Activated CD4-positive, alpha-beta T cell treated with anti-CD3 and anti-CD28 coated beads, Interleukin-2, Interleukin-6, amounts not matched to agents 100 ng/mL and 50 ng/mL, durations not matched to agents 16 hours and 8 hours (primary cell): ENCODE measurements at regions not wholly inside any gene's neighbourhood (a gene's known extent, or its start where the extent isn't known, plus 50 kb on each side); places are given as distances from the start of the nearest gene placed in this dataset.
"Not testable (repeated sequence)": the region's sequence is repeated elsewhere in the genome, so short reads cannot be mapped to it uniquely, and the experiment has no call there.

Experiments used
- DNase-seq: peaks from one replicate; pipeline ENCODE4 v3.0.0-alpha.2; 2020

- not testable (repeated sequence) for DNase-seq
These were observed 54.0 kb downstream of the CYP26A1 start for GRCh38 chr10:93127642-93128215.

GRCh38 chr10:93131986-93132385 lies 58.3 kb downstream of the CYP26A1 start:
- DNase-seq: no peak

- no peak for DNase-seq
These were observed 64.6 kb downstream of the CYP26A1 start for GRCh38 chr10:93138113-93138870.

- DNase-seq: no peak
These were observed 65.5 kb downstream of the CYP26A1 start for GRCh38 chr10:93139059-93139655.

GRCh38 chr10:93142534-93142933 lies 68.8 kb downstream of the CYP26A1 start:
- DNase-seq: no peak

DNA sequence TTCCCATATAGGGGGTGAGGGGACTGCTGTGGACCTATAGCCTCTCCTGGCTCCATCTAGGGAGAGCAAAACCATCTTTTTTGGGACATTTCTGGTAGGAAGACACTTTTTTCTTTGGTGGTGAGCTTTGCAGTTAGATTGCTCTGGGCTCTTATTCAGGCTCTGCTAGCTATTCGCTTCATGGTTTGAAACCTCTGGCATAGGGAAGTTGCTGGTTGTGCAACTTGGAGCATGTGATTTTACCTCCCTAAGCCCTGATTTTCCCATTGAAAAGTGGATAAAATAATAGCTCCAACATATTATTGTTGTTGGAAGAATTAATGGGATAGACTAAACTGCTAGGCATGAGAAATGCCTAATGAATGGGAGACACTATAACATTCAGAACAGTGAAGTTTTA lies 69.6 kb downstream of the CYP26A1 start:
- DNase-seq: no peak

- DNase-seq: no peak
These were observed 72.6 kb downstream of the CYP26A1 start for GRCh38 chr10:93146336-93146735.

DNA sequence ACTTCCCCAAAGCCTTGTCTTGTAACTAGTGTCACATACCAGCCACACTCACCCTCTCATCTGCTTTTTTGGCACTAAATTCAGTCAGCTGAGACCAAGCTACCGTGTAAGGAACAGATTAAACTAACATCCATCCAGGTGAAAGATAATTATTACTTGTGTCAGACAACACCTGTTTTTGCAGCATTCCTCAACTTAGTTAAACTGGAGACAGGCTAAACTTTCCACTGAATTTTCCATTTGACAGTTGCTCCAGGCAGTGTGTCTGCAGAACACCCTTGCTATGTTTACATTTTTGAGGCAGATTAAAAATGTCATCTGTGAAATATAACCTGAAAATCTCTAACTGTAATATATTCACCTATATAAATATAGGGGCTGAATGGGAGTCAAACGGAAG lies 73.6 kb downstream of the CYP26A1 start:
- DNase-seq: no peak

GRCh38 chr10:93148476-93148875 lies 74.8 kb downstream of the CYP26A1 start:
- no peak for DNase-seq

DNA sequence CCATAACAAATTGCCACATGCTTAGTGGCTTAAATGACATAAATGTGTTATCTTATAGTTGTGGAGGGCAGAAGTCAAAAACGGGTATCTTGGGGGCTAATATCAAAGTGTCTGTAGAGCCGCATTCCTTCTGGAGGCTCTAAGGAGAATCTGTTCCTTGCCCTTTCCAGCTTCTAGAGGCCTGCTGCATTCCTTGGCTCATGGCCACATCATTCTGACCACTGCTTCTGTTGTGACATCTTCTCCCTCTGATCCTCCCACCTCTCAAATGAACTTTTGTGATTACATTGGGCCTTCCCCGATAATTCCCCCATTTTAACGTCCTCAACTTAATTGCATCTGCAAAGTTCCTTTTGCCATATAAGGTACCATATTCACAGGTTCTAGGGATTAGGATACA lies 76.1 kb downstream of the CYP26A1 start:
- no peak for DNase-seq

DNA sequence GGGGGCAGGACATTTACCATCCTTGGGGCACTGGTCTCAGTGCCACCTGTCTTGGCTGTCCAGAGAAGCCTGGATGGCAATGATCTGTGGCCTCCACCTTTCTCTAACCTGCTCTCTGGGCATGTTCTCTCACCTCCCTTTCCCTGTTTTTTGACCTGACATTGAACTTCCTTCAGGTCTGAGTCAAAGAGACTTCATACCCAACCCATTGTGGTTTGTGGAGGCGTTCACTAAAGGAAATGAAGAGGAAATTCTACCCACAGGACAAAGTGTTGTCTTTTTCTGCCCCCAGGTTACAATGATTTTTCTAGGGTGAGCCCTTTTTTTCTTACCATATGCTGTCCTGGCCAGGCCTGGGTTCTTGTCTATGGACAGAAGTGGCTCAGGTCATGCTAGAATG lies 76.6 kb downstream of the CYP26A1 start:
- peak; percentile 14 for DNase-seq

DNA sequence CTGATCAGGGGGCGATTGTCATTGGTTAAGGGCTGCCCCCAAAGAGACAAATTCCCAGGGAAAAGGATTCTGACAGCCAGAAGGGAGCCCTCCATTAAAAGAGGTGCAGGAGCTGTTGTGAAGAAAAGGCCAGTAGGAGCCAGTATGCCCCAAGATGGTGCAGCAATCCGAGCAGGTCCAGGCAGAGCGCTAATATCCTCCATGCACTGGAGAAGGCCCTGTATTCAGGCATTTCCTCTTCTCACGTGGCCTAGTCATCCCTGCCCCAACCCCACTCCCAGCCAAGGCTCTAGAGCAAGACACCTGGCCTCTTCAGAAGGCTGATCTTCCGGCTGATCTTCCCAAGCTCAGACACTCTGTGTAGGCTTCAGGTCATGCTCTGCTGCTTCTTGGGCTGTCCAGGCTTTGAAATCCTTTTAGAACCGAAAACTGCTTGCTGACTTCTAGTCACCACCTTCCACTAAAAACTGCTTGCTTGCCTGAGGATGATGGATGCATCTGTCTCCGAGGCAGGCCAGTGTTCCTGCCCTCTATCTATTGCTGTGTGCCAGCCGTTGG lies 77.4 kb downstream of the CYP26A1 start:
- no peak for DNase-seq

DNA sequence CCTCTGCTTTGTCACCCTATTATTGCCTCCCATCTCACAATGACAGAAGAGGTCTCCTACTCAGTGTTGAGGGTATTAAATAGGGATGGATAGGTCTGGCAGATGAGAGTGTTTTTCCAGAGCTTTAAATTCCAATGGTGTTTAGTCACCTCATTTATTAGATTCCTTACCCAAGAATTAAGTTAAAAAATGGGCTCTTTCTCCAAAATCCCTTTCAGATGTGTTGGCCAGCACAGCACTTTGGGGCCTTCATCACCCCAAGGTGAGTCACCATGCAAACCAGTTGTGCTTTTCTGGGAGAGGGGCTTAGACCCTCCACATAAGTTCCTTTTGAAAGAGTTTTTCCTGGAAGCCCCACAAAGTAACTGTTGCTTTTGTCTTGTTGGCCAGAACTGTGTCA lies 78.4 kb downstream of the CYP26A1 start:
- DNase-seq: no peak

DNA sequence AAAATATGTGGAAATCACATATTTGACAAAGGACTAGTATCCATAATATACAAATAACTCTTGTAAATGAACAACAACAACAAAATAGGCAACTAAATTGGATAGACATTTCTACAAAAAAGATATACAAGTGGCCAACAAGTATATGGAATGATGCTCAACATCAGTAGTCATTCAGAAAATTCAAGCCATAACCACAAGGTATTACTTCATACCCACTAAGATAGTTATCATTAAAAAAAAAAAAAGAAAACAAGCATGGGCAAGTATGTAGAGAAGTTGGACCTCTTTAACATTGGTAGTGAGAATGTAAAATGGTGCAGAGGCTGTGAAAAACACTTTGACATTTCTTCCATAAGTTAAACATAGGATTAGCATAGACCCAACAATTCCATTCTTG lies 80.8 kb downstream of the CYP26A1 start:
- DNase-seq: no peak

DNA sequence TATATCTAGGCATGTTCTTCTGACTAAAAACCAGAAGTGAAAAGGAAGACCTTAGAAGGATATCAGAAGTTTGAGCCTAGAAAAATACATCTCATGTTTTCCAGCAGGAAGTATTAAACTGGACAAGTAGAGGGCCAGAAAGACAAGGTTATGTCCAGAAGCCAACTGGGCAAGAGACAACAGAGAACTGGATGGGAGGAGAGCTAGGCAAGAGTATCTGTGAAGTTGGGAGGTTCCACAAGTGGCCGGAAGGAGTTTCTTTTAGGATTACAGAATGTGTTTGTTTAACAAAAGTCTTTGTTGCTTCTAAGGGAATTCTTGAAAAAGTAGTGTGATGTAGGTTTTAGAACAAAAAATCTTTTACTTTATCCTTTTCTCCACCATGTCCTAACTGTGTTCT lies 86.4 kb downstream of the CYP26A1 start:
- DNase-seq: no peak

GRCh38 chr10:93160829-93161228 lies 87.1 kb downstream of the CYP26A1 start:
- no peak for DNase-seq

GRCh38 chr10:93165367-93165766 lies 91.7 kb downstream of the CYP26A1 start:
- no peak for DNase-seq

GRCh38 chr10:93166134-93166533 lies 92.4 kb downstream of the CYP26A1 start:
- DNase-seq: no peak

GRCh38 chr10:93171837-93172236 lies 98.1 kb downstream of the CYP26A1 start:
- DNase-seq: no peak

GRCh38 chr10:93173967-93174845 lies 100.5 kb downstream of the CYP26A1 start:
- DNase-seq: no peak

DNA sequence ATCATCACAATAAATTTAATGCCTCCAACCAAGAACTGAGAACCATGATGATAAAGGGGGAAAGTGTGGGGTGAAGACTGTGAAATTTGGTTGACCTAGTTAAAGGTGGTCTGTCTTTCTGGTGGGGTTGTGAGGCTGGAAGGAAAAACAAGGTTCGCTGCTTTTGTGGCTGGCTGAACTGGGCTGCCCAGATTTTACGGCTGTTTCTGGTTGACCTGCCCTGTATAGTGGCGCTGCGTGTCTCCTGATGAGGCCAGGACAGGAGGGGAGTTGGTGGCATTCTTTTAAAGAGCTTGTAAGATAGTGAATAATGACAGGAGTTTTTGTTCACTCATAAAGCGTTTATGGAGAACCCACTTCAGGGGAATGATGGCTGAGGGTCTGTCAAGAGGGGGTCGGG lies 101.8 kb downstream of the CYP26A1 start:
- no peak for DNase-seq

DNA sequence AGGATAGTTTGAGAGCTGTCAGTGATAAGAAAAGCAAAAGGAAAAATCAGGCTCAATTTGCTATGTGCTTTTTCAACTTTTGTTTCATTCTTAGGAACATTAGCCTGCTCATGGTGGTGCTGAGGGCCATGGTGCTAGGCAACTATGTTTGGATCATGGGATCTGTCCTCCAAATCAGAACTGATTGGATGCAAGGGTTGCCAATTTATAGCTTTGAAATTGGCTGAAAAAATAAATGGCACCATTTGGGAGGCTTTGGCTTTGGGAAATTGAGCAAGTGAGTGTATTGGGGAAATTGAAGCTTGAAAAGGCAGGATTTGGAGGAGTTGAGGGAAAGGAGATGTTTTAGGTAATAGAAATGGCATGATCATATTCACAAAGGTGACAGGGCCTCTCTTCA lies 103.8 kb downstream of the CYP26A1 start:
- no peak for DNase-seq

DNA sequence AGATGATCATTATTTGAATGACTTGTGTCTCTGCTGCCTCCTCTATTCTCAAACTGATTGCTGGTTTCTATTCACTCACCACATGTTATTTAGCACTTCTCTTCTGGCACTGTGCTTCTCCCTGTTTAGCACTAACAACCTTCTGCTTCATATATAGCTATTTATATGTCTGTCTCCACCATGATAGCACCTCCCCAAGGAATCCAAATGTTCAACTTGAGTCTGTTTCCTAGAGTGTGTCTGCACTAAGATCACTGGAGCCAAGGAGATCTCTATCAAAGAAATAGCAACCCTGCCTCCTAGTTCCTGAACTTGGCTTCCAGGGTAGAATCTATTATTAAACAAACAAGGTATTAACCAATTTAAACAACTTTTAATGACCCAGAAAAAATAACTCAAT lies 104.5 kb downstream of the CYP26A1 start:
- no peak for DNase-seq
